Transverse colon (tissue), 4 donors: ENCODE measurements at regions not wholly inside any gene's neighbourhood (a gene's known extent, or its start where the extent isn't known, plus 50 kb on each side); places are given as distances from the start of the nearest gene placed in this dataset.

Source experiments
- DNase-seq: peaks from one replicate; pipeline ENCODE4 v3.0.0-alpha.2; 2019
- H3K27ac ChIP-seq, 4 donors: fragments of 200-600 bp; sonication (generic); 2 replicates each; pipeline ENCODE4 v1.5.1; 2016 to 2018; ENCODE audit warnings: inconsistent platforms in 4 of 4
- H3K27me3 ChIP-seq: fragments of 200-600 bp; sonication (generic); 2 replicates; pipeline ENCODE4 v1.5.1; 2017; ENCODE audit warnings: inconsistent platforms
- H3K36me3 ChIP-seq, 4 donors: fragments of 200-600 bp; sonication (generic); 2 replicates each; pipeline ENCODE4 v1.5.1; 2017 to 2019; ENCODE audit warnings: inconsistent platforms in 4 of 4
- H3K4me1 ChIP-seq, 4 donors: fragments of 200-600 bp; sonication (generic); 2 replicates each; pipeline ENCODE4 v1.5.1; 2017 to 2020; ENCODE audit warnings: inconsistent platforms in 4 of 4
- H3K4me3 ChIP-seq, 4 donors: fragments of 200-600 bp; sonication (generic); 1 replicate in 1 of 4; 2 replicates in 3 of 4; pipeline versions ENCODE4 v1.5.1 to v1.6.1; 2017 to 2019; ENCODE audit warnings: inconsistent platforms in 4 of 4
- H3K9me3 ChIP-seq, 2 donors: fragments of 200-600 bp; sonication (generic); 2 replicates each; pipeline ENCODE4 v1.5.1; 2017 to 2019; ENCODE audit warnings: inconsistent platforms in 2 of 2
- EP300 ChIP-seq: sonication (generic); formaldehyde crosslinking; IDR thresholded peaks from one replicate; pipeline ENCODE4 v1.6.1; 2017; ENCODE audit warnings: antibody characterized with exemption, low read depth
- POLR2A ChIP-seq: fragments of 450-650 bp; IDR thresholded peaks from one replicate; pipeline ENCODE4 v1.6.1; 2016; ENCODE audit warnings: antibody characterized with exemption, mild to moderate bottlenecking, moderate library complexity
- POLR2AphosphoS5 ChIP-seq, 3 donors: sonication (generic); formaldehyde crosslinking; IDR thresholded peaks; one replicate each; pipeline ENCODE4 v1.6.1; 2016; ENCODE audit warnings: antibody characterized with exemption in 3 of 3
- WGBS, 2 donors: methylation state at CpG; one replicate each; pipeline ENCODE4 v1.1.5; 2018; ENCODE audit warnings: low coverage in 1 of 2; 5-methylcytosine and 5-hydroxymethylcytosine counted together
- in situ Hi-C, 4 donors: fragments of 200-750 bp; cut with MboI; loops; one replicate each; pipeline versions ENCODE4 v1.15.0 to v1.15.1; 2017; ENCODE audit warnings: low sequenced_read_pairs in 3 of 4, low pct_ligation_motif_present in 1 of 4, low pct_unique_long_range_greater_than_20kb in 1 of 4
- intact Hi-C: fragments of 100-400 bp; cut with DNase I; formaldehyde crosslinking; loops from one replicate; pipeline ENCODE4 v1.15.1; 2023; ENCODE audit warnings: low total_unique reads
- TF ChIP-seq, protein P1 (sequence below), 5 experiments: fragments of 200-600 bp in 3 of 5; fragments of 450-650 bp in 2 of 5; sonication (generic) in 3 of 5; IDR thresholded peaks; 1 replicate in 2 of 5; 2 replicates in 3 of 5; pipeline ENCODE4 v1.5.1; 2016 to 2017; ENCODE audit warnings: antibody characterized with exemption in 5 of 5, inconsistent platforms in 3 of 5, mild to moderate bottlenecking in 2 of 5, moderate library complexity in 1 of 5

DNA sequence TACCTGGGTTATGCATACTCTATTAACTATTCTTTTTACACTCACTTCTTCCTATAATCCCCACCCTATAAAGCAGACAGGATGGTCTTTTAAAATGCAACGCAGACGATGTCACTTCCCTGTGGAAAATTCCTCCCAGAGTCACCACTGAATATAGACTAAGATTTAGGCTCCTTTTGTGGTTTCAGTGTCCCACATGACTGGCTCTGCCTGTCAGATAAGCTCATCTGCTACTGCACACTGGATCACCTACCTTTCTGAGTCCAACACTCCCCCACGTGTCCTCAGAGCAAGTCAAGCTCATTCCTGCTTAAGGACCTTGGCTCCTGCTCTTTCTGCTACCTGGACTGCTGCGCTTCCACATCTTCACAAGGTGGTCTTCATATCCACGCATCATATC is 73.0 kb upstream of the SIPA1L2 start:
- in situ Hi-C loops (no loop called here), intact Hi-C loops (no loop called here)
- H3K27me3 ChIP-seq, result no peaks in the 10 kb centered on the region
- WGBS, 2 donors, result 84 to 92% methylated on average over 4 to 5 of the region's 5 CpGs
- H3K36me3 ChIP-seq, result no peaks in the 10 kb centered on the region
- no peak overlapping the region for H3K4me3 ChIP-seq
- H3K4me1 ChIP-seq, result peaks cover 7 to 30% (median 18%) of the 10 kb centered on the region in 4 donors
- no peak overlapping the region for H3K27ac ChIP-seq
- DNase-seq, result no peak
- TF ChIP-seq, protein P1, sequence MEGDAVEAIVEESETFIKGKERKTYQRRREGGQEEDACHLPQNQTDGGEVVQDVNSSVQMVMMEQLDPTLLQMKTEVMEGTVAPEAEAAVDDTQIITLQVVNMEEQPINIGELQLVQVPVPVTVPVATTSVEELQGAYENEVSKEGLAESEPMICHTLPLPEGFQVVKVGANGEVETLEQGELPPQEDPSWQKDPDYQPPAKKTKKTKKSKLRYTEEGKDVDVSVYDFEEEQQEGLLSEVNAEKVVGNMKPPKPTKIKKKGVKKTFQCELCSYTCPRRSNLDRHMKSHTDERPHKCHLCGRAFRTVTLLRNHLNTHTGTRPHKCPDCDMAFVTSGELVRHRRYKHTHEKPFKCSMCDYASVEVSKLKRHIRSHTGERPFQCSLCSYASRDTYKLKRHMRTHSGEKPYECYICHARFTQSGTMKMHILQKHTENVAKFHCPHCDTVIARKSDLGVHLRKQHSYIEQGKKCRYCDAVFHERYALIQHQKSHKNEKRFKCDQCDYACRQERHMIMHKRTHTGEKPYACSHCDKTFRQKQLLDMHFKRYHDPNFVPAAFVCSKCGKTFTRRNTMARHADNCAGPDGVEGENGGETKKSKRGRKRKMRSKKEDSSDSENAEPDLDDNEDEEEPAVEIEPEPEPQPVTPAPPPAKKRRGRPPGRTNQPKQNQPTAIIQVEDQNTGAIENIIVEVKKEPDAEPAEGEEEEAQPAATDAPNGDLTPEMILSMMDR (IDR thresholded peaks at IDR 0.05), result no peak
- TF ChIP-seq POLR2AphosphoS5 (IDR thresholded peaks at IDR 0.05) (no peak), POLR2A (no peak), EP300 (no peak)
- H3K9me3 ChIP-seq, result no peaks in the 10 kb centered on the region

DNA sequence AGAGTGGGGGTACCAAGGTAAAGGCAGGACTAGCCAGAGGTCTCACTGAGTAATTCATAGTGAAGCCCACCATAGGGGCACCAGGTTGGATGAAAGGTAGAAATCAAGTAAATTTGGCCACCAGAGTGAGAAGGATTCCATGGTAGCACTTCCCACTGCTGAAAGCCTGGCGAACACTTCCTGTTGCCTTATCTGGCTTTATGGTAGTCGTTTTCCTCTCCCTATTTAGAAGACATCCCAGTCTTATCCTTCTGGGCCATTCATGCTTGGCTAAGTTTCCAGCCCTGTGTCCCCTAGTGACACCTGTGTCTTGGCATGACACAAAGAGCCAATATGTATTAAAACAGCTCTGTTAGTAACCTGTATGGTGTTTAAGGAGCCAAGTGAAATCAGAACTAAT is 74.3 kb upstream of the SIPA1L2 start:
- H3K4me3 ChIP-seq, result no peak overlapping the region
- peak overlapping the region; percentile 55 to 65 (median 63) for H3K27ac ChIP-seq
- TF ChIP-seq POLR2AphosphoS5 (IDR thresholded peaks at IDR 0.05), result no peak
- TF ChIP-seq POLR2A, result no peak
- TF ChIP-seq, protein P1 (IDR thresholded peaks at IDR 0.05), result no peak
- no peak for TF ChIP-seq EP300
- WGBS, 2 donors, result 38% methylated on average over 2 of the region's 2 CpGs; no CpG with 5 or more reads in 1 of the 2 donors
- no peaks in the 10 kb centered on the region for H3K27me3 ChIP-seq
- in situ Hi-C loops, result no loop called here
- H3K36me3 ChIP-seq, result no peaks in the 10 kb centered on the region
- intact Hi-C loops, result no loop called here
- DNase-seq, result no peak
- H3K9me3 ChIP-seq, result no peaks in the 10 kb centered on the region
- peaks cover 7 to 30% (median 18%) of the 10 kb centered on the region in 4 donors for H3K4me1 ChIP-seq

GRCh38 chr1:232704694-232705680 is 75.1 kb upstream of the SIPA1L2 start:
- in situ Hi-C loops (no loop called here), intact Hi-C loops (no loop called here)
- no peak overlapping the region for H3K4me3 ChIP-seq
- peaks cover 7 to 30% (median 18%) of the 10 kb centered on the region in 4 donors for H3K4me1 ChIP-seq
- peak; percentile 53 for DNase-seq
- no peak for TF ChIP-seq EP300
- peak; percentile 56 to 88 (median 85) for TF ChIP-seq POLR2AphosphoS5 (IDR thresholded peaks at IDR 0.05)
- H3K9me3 ChIP-seq, result no peaks in the 10 kb centered on the region
- no peaks in the 10 kb centered on the region for H3K36me3 ChIP-seq
- peak overlapping the region; percentile 55 to 65 (median 63) for H3K27ac ChIP-seq
- H3K27me3 ChIP-seq, result no peaks in the 10 kb centered on the region
- WGBS, 2 donors, result 55 to 80% methylated on average over 4 to 7 of the region's 7 CpGs

DNA sequence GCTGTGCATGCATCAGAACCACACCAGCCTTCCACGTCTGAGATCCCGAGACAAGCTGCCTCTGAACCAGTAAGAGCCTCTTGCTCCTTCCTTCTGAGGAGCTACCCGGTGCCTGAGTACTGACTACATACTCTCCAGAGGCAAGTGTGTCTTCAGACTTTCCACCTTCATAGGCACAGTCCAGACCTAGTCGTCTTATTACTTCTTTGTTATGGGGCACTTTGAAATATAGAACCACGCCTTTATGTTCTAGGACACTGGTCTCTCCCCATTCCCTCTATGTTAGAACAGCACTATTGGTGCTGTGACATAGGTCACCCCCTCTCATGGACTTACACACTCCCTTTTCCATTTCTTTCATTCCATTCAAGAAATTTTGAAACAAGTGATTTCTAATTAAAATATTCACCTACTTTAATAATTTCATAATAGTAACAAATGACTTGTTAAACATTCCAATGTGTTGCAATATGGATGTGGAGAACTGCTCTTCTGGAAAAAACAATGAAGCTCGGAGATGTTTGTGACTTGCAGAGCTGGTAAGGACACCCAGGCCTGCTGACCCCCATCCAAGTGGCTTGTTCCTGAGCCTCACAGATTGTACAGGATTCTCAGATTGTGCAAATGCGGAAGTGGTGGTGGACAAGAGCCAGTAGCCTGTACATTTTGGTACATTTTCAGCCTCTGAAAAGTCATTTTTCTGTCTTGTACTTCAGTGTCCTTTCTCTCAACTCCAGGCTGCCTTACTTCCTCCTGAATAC is 76.1 kb upstream of the SIPA1L2 start:
- DNase-seq, result no peak
- in situ Hi-C loops, result no loop called here

More for the DNA sequence above, 76.1 kb upstream of the SIPA1L2 start:
- 82 to 85% methylated on average over 3 to 7 of the region's 7 CpGs for whole genome bisulfite sequencing, 2 donors
- Histone ChIP-seq H3K36me3 (no peaks in the 10 kb centered on the region), H3K4me3 (no peak overlapping the region), H3K4me1 (peaks cover 7 to 30% (median 18%) of the 10 kb centered on the region in 4 donors), H3K27ac (peak overlapping the region; percentile 55 to 65 (median 62)), H3K9me3 (no peaks in the 10 kb centered on the region), H3K27me3 (no peaks in the 10 kb centered on the region)
- intact Hi-C loops, result no loop called here
- no peak for TF ChIP-seq POLR2A
- TF ChIP-seq POLR2AphosphoS5 (IDR thresholded peaks at IDR 0.05), result no peak
- TF ChIP-seq, protein P1 (IDR thresholded peaks at IDR 0.05), result no peak
- no peak for TF ChIP-seq EP300
